Liver (tissue), 3 donors: ENCODE measurements at regions not wholly inside any gene's neighbourhood (a gene's known extent, or its start where the extent isn't known, plus 50 kb on each side); places are given as distances from the start of the nearest gene placed in this dataset.

Experiments
- CTCF ChIP-seq: fragments of 150-350 bp; IDR thresholded peaks from 2 replicates; pipeline ENCODE4 v1.5.1; 2017; ENCODE audit warnings: improper control_type of control experiment, low read depth, low read length; ENCODE audit not compliant: missing input control
- RXRA ChIP-seq, 2 donors: IDR thresholded peaks; 2 replicates each; pipeline ENCODE4 v1.6.1; 2017 to 2018; ENCODE audit warnings: antibody characterized with exemption in 2 of 2, mild to moderate bottlenecking in 1 of 2
- TF ChIP-seq, protein P1 (sequence below): IDR thresholded peaks from 2 replicates; pipeline ENCODE4 v1.6.1; 2016; ENCODE audit warnings: antibody characterized with exemption
- TF ChIP-seq, protein P2 (sequence below): IDR thresholded peaks from 2 replicates; pipeline ENCODE4 v1.6.1; 2016; ENCODE audit warnings: antibody characterized with exemption
- donor health status: healthy.
- donor health status: healthy.

DNA sequence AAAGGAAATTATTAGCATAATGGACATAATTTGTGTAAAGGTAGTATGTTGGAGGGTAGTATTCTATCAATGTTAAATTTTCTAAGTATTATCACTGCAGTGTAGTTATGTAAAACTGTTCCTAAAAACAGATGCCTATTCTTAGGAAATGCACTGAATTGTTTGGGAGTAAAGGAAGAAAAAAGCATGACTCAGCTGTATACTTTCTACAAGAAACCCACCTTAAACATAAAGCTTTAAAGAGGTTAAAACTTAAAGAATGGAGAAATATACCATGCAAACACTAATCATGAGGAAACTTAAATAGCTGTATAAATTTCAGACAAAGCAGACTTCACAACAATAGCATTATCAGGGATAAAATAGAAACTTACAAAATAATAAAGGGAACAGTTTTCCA is 292.9 kb downstream of the ANTXR2 start:
- TF ChIP-seq RXRA (IDR thresholded peaks at IDR 0.05) (no peak), CTCF (no peak)
- TF ChIP-seq, protein P1, sequence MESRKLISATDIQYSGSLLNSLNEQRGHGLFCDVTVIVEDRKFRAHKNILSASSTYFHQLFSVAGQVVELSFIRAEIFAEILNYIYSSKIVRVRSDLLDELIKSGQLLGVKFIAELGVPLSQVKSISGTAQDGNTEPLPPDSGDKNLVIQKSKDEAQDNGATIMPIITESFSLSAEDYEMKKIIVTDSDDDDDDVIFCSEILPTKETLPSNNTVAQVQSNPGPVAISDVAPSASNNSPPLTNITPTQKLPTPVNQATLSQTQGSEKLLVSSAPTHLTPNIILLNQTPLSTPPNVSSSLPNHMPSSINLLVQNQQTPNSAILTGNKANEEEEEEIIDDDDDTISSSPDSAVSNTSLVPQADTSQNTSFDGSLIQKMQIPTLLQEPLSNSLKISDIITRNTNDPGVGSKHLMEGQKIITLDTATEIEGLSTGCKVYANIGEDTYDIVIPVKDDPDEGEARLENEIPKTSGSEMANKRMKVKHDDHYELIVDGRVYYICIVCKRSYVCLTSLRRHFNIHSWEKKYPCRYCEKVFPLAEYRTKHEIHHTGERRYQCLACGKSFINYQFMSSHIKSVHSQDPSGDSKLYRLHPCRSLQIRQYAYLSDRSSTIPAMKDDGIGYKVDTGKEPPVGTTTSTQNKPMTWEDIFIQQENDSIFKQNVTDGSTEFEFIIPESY = no peak
- TF ChIP-seq, protein P2, sequence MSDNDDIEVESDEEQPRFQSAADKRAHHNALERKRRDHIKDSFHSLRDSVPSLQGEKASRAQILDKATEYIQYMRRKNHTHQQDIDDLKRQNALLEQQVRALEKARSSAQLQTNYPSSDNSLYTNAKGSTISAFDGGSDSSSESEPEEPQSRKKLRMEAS = no peak
